BE2C (cell line): ENCODE measurements at regions not wholly inside any gene's neighbourhood (a gene's known extent, or its start where the extent isn't known, plus 50 kb on each side); places are given as distances from the start of the nearest gene placed in this dataset.

Experiments
- DNase-seq: peaks from one replicate; pipeline ENCODE4 v3.0.0-alpha.2; 2020
- H3K27me3 ChIP-seq: fragments of 250-450 bp; sonication (Bioruptor Pico); 2 replicates; pipeline ENCODE4 v1.5.1; 2020; ENCODE audit warnings: mild to moderate bottlenecking
- H3K36me3 ChIP-seq: fragments of 250-450 bp; sonication (Bioruptor Pico); 2 replicates; pipeline ENCODE4 v1.5.1; 2020; ENCODE audit warnings: mild to moderate bottlenecking
- H3K4me1 ChIP-seq: fragments of 250-450 bp; sonication (Bioruptor Pico); 2 replicates; pipeline ENCODE4 v1.5.1; 2020
- H3K4me3 ChIP-seq: 2 replicates; pipeline ENCODE4 v1.5.1; 2011; ENCODE audit warnings: low read depth, low read length
- H3K9me3 ChIP-seq: fragments of 250-450 bp; sonication (Bioruptor Pico); 2 replicates; pipeline ENCODE4 v1.5.1; 2020
- CTCF ChIP-seq: IDR thresholded peaks from 2 replicates; pipeline ENCODE4 v1.5.1; 2012; ENCODE audit warnings: mild to moderate bottlenecking, low read depth, low read length

DNA sequence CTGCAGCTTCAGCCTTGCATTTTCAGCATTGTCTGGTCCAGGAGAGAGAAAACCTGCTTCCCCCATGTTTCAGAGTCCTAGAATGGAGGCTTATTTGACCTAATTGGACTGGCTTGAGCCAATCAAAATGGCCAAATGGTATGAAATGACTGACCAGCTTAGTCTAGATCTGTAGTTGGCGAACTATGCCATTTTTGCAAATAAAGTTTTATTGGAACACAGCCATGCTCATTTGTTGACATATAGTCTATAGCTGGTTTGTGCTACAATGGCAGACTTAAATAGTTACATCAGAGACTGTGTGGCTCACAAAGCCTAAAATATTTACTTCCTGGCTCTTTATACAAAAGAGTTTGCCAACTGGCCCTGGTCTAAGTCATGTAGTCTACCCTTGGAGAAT is 180.8 kb downstream of the HS3ST3B1 start:
- TF ChIP-seq CTCF = no peak

DNA sequence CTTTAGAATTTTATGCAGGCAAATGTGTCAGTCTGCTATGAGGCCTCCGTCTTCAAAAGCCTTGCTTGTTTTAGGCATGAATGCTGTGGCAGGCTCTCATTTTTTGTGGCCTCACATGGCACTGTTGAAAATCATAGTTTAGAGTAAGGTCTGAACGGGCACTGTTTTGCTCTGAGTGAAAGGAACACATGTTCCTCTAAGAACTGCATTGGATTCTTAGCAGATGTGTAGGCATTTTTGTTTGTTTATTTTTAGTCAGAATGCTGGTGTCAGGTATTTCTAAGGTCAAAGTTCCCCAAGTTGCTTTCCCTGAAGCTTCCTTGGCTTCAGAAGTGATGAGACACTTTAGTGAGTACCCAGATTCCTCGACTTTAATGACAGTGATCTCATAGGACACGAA is 173.7 kb downstream of the HS3ST3B1 start:
- DNase-seq = no peak
- Histone ChIP-seq H3K9me3 (no peaks in the 10 kb centered on the region), H3K4me1 (no peaks in the 10 kb centered on the region), H3K27me3 (no peaks in the 10 kb centered on the region), H3K4me3 (no peak overlapping the region), H3K36me3 (no peaks in the 10 kb centered on the region)
- no peak for TF ChIP-seq CTCF

More for the DNA sequence above, 180.8 kb downstream of the HS3ST3B1 start:
- no peaks in the 10 kb centered on the region for H3K4me1 ChIP-seq
- DNase-seq = no peak
- H3K9me3 ChIP-seq = no peaks in the 10 kb centered on the region
- H3K36me3 ChIP-seq = no peaks in the 10 kb centered on the region
- no peak overlapping the region for H3K4me3 ChIP-seq
- no peaks in the 10 kb centered on the region for H3K27me3 ChIP-seq

GRCh38 chr17:14471052-14471451 is 170.2 kb downstream of the HS3ST3B1 start:
- DNase-seq = no peak
- no peak overlapping the region for H3K4me3 ChIP-seq
- H3K4me1 ChIP-seq = no peaks in the 10 kb centered on the region
- H3K9me3 ChIP-seq = no peaks in the 10 kb centered on the region
- no peak for TF ChIP-seq CTCF
- H3K36me3 ChIP-seq = no peaks in the 10 kb centered on the region
- no peaks in the 10 kb centered on the region for H3K27me3 ChIP-seq

GRCh38 chr17:14470417-14470816 is 169.5 kb downstream of the HS3ST3B1 start:
- H3K4me3 ChIP-seq = no peak overlapping the region

DNA sequence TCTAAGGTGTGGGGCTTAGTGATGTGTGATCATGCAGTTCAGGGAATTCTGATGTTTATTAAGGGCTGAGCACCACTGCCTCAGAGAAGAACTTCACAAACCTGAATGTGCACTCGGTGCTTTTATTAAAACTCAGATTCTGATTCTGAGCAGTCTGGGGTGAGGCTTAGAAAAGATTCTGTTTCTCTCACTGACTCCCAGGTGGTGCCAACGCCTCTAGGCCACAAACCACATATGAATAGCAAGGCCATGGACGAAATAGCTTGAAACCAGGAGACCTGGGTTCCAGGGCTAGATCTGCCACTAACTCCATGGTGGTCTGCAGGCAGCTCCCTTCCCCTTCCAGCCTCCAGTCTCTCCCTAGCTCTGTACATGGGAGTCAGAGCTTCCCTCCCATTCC is 169.1 kb downstream of the HS3ST3B1 start:
- no peak for DNase-seq
- H3K27me3 ChIP-seq = no peaks in the 10 kb centered on the region
- H3K9me3 ChIP-seq = no peaks in the 10 kb centered on the region
- H3K4me3 ChIP-seq = no peak overlapping the region
- H3K4me1 ChIP-seq = no peaks in the 10 kb centered on the region
- H3K36me3 ChIP-seq = no peaks in the 10 kb centered on the region
- TF ChIP-seq CTCF = no peak

More at GRCh38 chr17:14470417-14470816, 169.5 kb downstream of the HS3ST3B1 start:
- Histone ChIP-seq H3K27me3 (no peaks in the 10 kb centered on the region), H3K4me1 (no peaks in the 10 kb centered on the region), H3K9me3 (no peaks in the 10 kb centered on the region), H3K36me3 (no peaks in the 10 kb centered on the region)
- no peak for DNase-seq
- TF ChIP-seq CTCF = no peak

GRCh38 chr17:14468858-14469257 is 168.0 kb downstream of the HS3ST3B1 start:
- Histone ChIP-seq H3K4me3 (no peak overlapping the region), H3K9me3 (no peaks in the 10 kb centered on the region), H3K36me3 (no peaks in the 10 kb centered on the region), H3K27me3 (no peaks in the 10 kb centered on the region), H3K4me1 (no peaks in the 10 kb centered on the region)
- no peak for DNase-seq
- no peak for TF ChIP-seq CTCF
